H9 (cell line): ENCODE measurements at regions not wholly inside any gene's neighbourhood (a gene's known extent, or its start where the extent isn't known, plus 50 kb on each side); places are given as distances from the start of the nearest gene placed in this dataset.

ENCODE experiments used
- DNase-seq: peaks from one replicate; pipeline ENCODE4 v3.0.0-alpha.2; 2017
- H2AFZ ChIP-seq: one replicate; pipeline ENCODE4 v1.6.1; 2013; ENCODE audit warnings: mild to moderate bottlenecking, low read length, control low read depth, moderate library complexity
- H2AK5ac ChIP-seq: 2 replicates; pipeline ENCODE4 v1.6.1; 2013; ENCODE audit warnings: low read length, control low read depth, mixed read lengths; ENCODE audit not compliant: insufficient read length
- H2BK120ac ChIP-seq: one replicate; pipeline ENCODE4 v1.6.1; 2013; ENCODE audit warnings: low read depth, mild to moderate bottlenecking, low read length, control low read depth, inconsistent platforms; ENCODE audit not compliant: poor library complexity, severe bottlenecking
- H2BK12ac ChIP-seq: 2 replicates; pipeline ENCODE4 v1.6.1; 2013; ENCODE audit warnings: low read length, control low read depth, mixed read lengths, low read depth; ENCODE audit not compliant: insufficient read length
- H2BK15ac ChIP-seq: 2 replicates; pipeline ENCODE4 v1.6.1; 2013; ENCODE audit warnings: low read depth, low read length, control low read depth
- H2BK20ac ChIP-seq: one replicate; pipeline ENCODE4 v1.6.1; 2013; ENCODE audit warnings: low read depth, mild to moderate bottlenecking, low read length, control low read depth, inconsistent platforms; ENCODE audit not compliant: poor library complexity, severe bottlenecking
- H2BK5ac ChIP-seq: 2 replicates; pipeline ENCODE4 v1.6.1; 2013; ENCODE audit warnings: low read length, control low read depth, mixed read lengths; ENCODE audit not compliant: insufficient read length
- H3K14ac ChIP-seq: 2 replicates; pipeline ENCODE4 v1.6.1; 2013; ENCODE audit warnings: low read length, control low read depth; ENCODE audit not compliant: insufficient read depth
- H3K18ac ChIP-seq: 2 replicates; pipeline ENCODE4 v1.6.1; 2013; ENCODE audit warnings: low read depth, mild to moderate bottlenecking, mixed read lengths, low read length, control low read depth; ENCODE audit not compliant: insufficient read length
- H3K23ac ChIP-seq: 2 replicates; pipeline ENCODE4 v1.6.1; 2013; ENCODE audit warnings: low read length, control low read depth, mixed read lengths, low read depth; ENCODE audit not compliant: insufficient read length
- H3K23me2 ChIP-seq: 2 replicates; pipeline ENCODE4 v1.6.1; 2013; ENCODE audit warnings: low read depth, mild to moderate bottlenecking, mixed read lengths, low read length, control low read depth; ENCODE audit not compliant: insufficient read length, poor library complexity, severe bottlenecking
- H3K27ac ChIP-seq: 2 replicates; pipeline ENCODE4 v1.5.1; 2013; ENCODE audit warnings: low read length, control low read depth, mixed read lengths, low read depth; ENCODE audit not compliant: insufficient read length
- H3K27me3 ChIP-seq: 2 replicates; pipeline ENCODE4 v1.6.1; 2013; ENCODE audit warnings: low read length, control low read depth, inconsistent platforms; ENCODE audit not compliant: insufficient read depth
- H3K4ac ChIP-seq: 2 replicates; pipeline ENCODE4 v1.6.1; 2013; ENCODE audit warnings: low read depth, mild to moderate bottlenecking, control low read depth, inconsistent platforms, low read length, moderate library complexity
- H3K4me1 ChIP-seq: 2 replicates; pipeline ENCODE4 v1.6.1; 2013; ENCODE audit warnings: low read length, control low read depth, inconsistent platforms; ENCODE audit not compliant: insufficient read depth
- H3K4me2 ChIP-seq: 2 replicates; pipeline ENCODE4 v1.6.1; 2013; ENCODE audit warnings: low read length, control low read depth, mixed read lengths; ENCODE audit not compliant: insufficient read length, insufficient read depth
- H3K56ac ChIP-seq: 2 replicates; pipeline ENCODE4 v1.6.1; 2013; ENCODE audit warnings: low read depth, mild to moderate bottlenecking, mixed read lengths, low read length, control low read depth; ENCODE audit not compliant: insufficient read length
- H3K79me1 ChIP-seq: 2 replicates; pipeline ENCODE4 v1.6.1; 2013; ENCODE audit warnings: low read depth, mild to moderate bottlenecking, moderate library complexity, low read length, control low read depth, inconsistent platforms; ENCODE audit not compliant: insufficient read depth, poor library complexity, severe bottlenecking
- H3K79me2 ChIP-seq: 2 replicates; pipeline ENCODE4 v1.6.1; 2013; ENCODE audit warnings: low read length, control low read depth, inconsistent platforms; ENCODE audit not compliant: insufficient read depth
- H3K9ac ChIP-seq: 2 replicates; pipeline ENCODE4 v1.6.1; 2013; ENCODE audit warnings: low read length, control low read depth, mixed read lengths; ENCODE audit not compliant: insufficient read length; ENCODE audit errors: extremely low read depth
- H3K9me3 ChIP-seq: one replicate; pipeline ENCODE4 v1.6.1; 2013; ENCODE audit warnings: low read depth, low read length, inconsistent platforms; ENCODE audit not compliant: control insufficient read depth
- H3T11ph ChIP-seq: one replicate; pipeline ENCODE4 v1.6.1; 2013; ENCODE audit warnings: mild to moderate bottlenecking, low read length, control low read depth, inconsistent platforms
- H4K20me1 ChIP-seq: one replicate; pipeline ENCODE4 v1.6.1; 2013; ENCODE audit not compliant: control insufficient read depth, insufficient read length, insufficient read depth
- H4K5ac ChIP-seq: 2 replicates; pipeline ENCODE4 v1.6.1; 2013; ENCODE audit warnings: low read depth, mild to moderate bottlenecking, mixed read lengths, low read length, control low read depth; ENCODE audit not compliant: insufficient read length
- H4K8ac ChIP-seq: replicated peaks from 2 replicates; pipeline ENCODE4 v1.6.1; 2013; ENCODE audit warnings: low read length, control low read depth, mixed read lengths, low read depth; ENCODE audit not compliant: insufficient read length
- H4K91ac ChIP-seq: 2 replicates; pipeline ENCODE4 v1.6.1; 2013; ENCODE audit warnings: low read depth, mild to moderate bottlenecking, moderate library complexity, mixed read lengths, low read length, control low read depth; ENCODE audit not compliant: insufficient read length
- H3K27ac Mint-ChIP-seq, 3 experiments: 2 replicates in 2 of 3; 3 replicates in 1 of 3; pipeline ENCODE4 v1.8.0; 2020 to 2021; ENCODE audit warnings: mixed read lengths in 3 of 3, mild to moderate bottlenecking in 1 of 3, moderate library complexity in 1 of 3
- H3K27me3 Mint-ChIP-seq: 2 replicates; pipeline ENCODE4 v1.8.0; 2021; ENCODE audit warnings: low read depth, mild to moderate bottlenecking, moderate library complexity, mixed read lengths
- H3K36me3 Mint-ChIP-seq, 3 experiments: 2 replicates in 2 of 3; 3 replicates in 1 of 3; pipeline ENCODE4 v1.8.0; 2020 to 2021; ENCODE audit warnings: low read depth in 3 of 3, mixed read lengths in 3 of 3; ENCODE audit not compliant: insufficient read depth in 1 of 3
- H3K4me1 Mint-ChIP-seq, 2 experiments: 2 replicates each; pipeline ENCODE4 v1.8.0; 2020; ENCODE audit warnings: mixed read lengths in 2 of 2
- H3K4me3 Mint-ChIP-seq, 2 experiments: 2 replicates in 1 of 2; 3 replicates in 1 of 2; pipeline ENCODE4 v1.8.0; 2020 to 2021; ENCODE audit warnings: mild to moderate bottlenecking in 2 of 2, mixed read lengths in 2 of 2, moderate library complexity in 1 of 2
- H3K9me3 Mint-ChIP-seq, 2 experiments: 2 replicates in 1 of 2; 3 replicates in 1 of 2; pipeline ENCODE4 v1.8.0; 2020; ENCODE audit warnings: mild to moderate bottlenecking in 2 of 2, mixed read lengths in 2 of 2, moderate library complexity in 1 of 2
- CTCF ChIP-seq: fragments of 200-600 bp; sonication (generic); conservative IDR thresholded peaks from 3 replicates; pipeline ENCODE4 v1.8.0; 2021; ENCODE audit warnings: antibody characterized with exemption, mild to moderate bottlenecking
- WGBS: extraction: QIAGEN DNeasy Blood & Tissue Kit; methylation state at CpG from one replicate; pipeline ENCODE4 v1.1.7; 2013; ENCODE audit warnings: missing lambda C conversion rate, low lambda C conversion rate, mixed read lengths; ENCODE audit not compliant: insufficient read length; ENCODE audit errors: extremely low coverage; 5-methylcytosine and 5-hydroxymethylcytosine counted together

DNA sequence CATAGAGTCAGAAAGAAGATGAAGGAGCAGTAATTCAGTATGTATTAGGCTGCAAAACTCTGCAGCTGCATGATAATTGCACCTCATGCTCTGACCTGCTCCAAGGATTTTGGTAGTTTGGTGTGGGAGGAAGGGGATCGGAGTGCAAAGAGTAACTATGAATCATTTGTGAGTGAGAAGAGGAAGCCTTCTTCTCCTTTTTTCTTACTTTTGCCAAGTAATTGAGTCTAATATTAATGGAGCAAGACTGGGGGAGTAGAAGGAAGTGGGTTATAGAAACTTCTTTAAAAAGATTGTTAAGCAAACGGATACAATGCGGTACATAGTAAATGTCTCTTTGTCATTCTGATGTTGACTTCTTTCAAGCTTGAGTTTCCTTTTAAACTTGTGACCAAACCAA, 276.5 kb downstream of the EDEM1 start:
- H3K56ac ChIP-seq, result no peak overlapping the region
- no peak overlapping the region for H3K9ac ChIP-seq
- DNase-seq, result no peak
- no peak overlapping the region for H2BK15ac ChIP-seq
- H3T11ph ChIP-seq, result no peak overlapping the region
- H2BK20ac ChIP-seq, result no peak overlapping the region
- no peak overlapping the region for H3K27ac ChIP-seq
- Mint-ChIP-seq H3K9me3 (no peaks in the 10 kb centered on the region), H3K27ac (no peak overlapping the region), H3K27me3 (no peaks in the 10 kb centered on the region), H3K4me3 (no peak overlapping the region), H3K36me3 (no peaks in the 10 kb centered on the region), H3K4me1 (peaks cover 12 to 13% of the 10 kb centered on the region in 2 experiments)
- peaks cover 4% of the 10 kb centered on the region for H3K4me1 ChIP-seq
- no peak overlapping the region for H2BK5ac ChIP-seq
- no peak overlapping the region for H2BK12ac ChIP-seq
- no peak for TF ChIP-seq CTCF
- no peak overlapping the region for H2BK120ac ChIP-seq
- H3K18ac ChIP-seq, result no peak overlapping the region
- no peak overlapping the region for H4K5ac ChIP-seq
- peak overlapping the region; percentile 29 for H2AFZ ChIP-seq
- no peaks in the 10 kb centered on the region for H3K79me2 ChIP-seq
- H4K8ac ChIP-seq, result no peak overlapping the region
- H2AK5ac ChIP-seq, result no peak overlapping the region
- no CpG with 5 or more reads among the region's 3 CpGs for WGBS
- peak overlapping the region; percentile 24 for H3K4me2 ChIP-seq
- H3K79me1 ChIP-seq, result no peaks in the 10 kb centered on the region
- no peaks in the 10 kb centered on the region for H3K9me3 ChIP-seq
- H3K23ac ChIP-seq, result no peak overlapping the region
- no peaks in the 10 kb centered on the region for H3K27me3 ChIP-seq
- H3K4ac ChIP-seq, result no peak overlapping the region
- H4K20me1 ChIP-seq, result no peaks in the 10 kb centered on the region
- H4K91ac ChIP-seq, result no peak overlapping the region
- no peak overlapping the region for H3K14ac ChIP-seq
- no peaks in the 10 kb centered on the region for H3K23me2 ChIP-seq
